Choroid plexus epithelial cell (primary cell): ENCODE measurements at regions not wholly inside any gene's neighbourhood (a gene's known extent, or its start where the extent isn't known, plus 50 kb on each side); places are given as distances from the start of the nearest gene placed in this dataset.

Experiments used
- DNase-seq: peaks from one replicate; pipeline ENCODE4 v3.0.0-alpha.2; 2010; ENCODE audit warnings: low read depth
- H3K4me3 ChIP-seq: 2 replicates; pipeline ENCODE4 v1.5.1; 2011; ENCODE audit warnings: low read depth, mild to moderate bottlenecking, control low read depth, low read length, moderate library complexity
- CTCF ChIP-seq: conservative IDR thresholded peaks from 2 replicates; pipeline ENCODE4 v1.5.1; 2011; ENCODE audit warnings: low read depth, mild to moderate bottlenecking, control low read depth, inconsistent platforms, low read length, moderate library complexity

DNA sequence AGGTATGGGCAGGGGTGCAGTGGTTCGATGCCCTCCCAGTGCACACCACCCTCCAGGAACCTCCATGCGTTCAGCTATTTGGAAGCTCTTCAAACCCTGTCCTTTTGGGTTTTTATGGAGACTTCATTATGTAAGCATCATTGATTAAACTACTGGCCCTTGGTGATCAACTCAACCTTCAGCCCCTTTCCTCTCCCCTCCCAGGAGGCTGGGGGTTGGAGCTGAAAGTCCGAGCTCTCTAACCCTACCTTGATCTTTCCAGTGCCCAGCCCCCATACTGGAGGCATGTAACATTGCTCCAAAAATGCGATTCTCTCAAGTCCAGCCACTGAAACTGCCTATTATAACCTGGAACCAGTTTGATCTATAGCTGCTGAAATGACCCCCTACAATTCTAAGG, 188.1 kb downstream of the IPO8 start:
- DNase-seq, result no peak
- no peak for TF ChIP-seq CTCF
- H3K4me3 ChIP-seq, result no peak overlapping the region

DNA sequence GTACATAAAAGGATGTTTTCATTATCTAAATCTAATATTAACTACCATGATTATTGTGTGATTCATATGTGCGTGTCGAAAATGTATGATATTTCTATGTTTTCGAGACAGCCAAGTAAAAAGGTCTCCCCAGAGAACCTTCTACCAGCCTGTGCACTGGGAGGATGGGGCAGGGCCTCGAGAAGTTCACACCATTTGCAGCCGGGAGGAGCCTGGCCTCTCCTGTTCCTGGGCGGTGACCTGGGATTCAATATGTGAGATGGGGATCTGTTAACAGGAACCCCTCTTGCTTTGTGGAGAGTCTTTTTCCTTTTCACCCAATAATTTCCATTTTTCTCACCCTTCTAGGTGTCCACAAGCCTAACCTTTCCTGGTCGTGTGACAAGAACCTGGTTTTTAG, 189.3 kb downstream of the IPO8 start:
- DNase-seq, result no peak
- TF ChIP-seq CTCF, result no peak
- H3K4me3 ChIP-seq, result no peak overlapping the region

- DNase-seq, result no peak
- no peak for TF ChIP-seq CTCF
- no peak overlapping the region for H3K4me3 ChIP-seq
Measured at GRCh38 chr12:30501718-30502117, 194.0 kb downstream of the IPO8 start.

DNA sequence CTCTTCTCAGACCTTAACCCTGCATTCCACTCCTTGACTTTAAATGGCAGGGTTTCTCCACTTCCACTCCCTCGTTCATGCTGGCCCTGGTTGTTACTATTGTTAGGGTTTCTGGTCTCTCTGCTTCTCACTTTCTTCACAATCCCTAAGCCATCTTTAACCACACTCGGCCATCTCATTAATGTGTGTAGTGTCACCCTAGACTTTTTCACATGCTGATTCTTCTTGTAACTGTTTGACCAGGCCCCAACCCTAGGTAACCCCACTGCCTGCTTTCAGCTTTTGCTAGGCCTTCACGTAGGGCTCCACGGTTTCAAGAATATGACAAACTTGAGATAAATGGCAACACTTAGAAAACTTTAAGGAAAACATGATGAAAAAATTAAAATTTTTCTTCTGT, 195.1 kb downstream of the IPO8 start:
- TF ChIP-seq CTCF, result no peak
- no peak for DNase-seq
- no peak overlapping the region for H3K4me3 ChIP-seq

DNA sequence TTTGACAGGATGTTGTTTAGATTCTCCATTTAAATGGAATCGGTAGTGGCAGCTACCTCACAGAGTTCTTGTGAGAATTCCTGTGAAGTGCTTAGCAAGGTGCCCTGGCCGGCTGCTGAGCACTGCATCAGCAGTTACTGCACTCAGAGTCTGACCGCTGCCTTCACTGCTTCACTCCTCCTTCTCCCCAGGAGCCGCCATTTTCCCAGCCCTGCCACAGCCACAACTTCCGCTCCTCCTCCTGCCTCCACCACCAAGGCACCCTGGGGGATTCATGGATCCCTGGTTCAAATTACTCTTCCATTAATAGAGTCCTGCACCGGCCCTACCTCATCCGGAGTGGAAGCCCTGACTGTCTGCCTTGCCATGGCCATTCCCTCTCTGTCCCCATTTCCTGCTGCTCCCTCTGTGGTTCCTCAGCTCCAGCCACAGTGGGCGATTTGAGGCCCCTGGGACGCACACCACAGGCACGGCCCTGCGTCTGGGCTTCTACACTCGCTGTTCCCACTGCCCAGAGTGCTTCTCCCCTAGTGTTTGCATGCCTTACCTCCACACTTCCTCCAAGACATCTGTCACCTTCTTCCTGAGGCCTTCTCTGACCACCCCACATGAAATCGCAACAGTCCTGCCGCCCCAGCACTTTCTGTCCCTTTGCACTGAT, 210.3 kb downstream of the IPO8 start:
- no peak for TF ChIP-seq CTCF

DNA sequence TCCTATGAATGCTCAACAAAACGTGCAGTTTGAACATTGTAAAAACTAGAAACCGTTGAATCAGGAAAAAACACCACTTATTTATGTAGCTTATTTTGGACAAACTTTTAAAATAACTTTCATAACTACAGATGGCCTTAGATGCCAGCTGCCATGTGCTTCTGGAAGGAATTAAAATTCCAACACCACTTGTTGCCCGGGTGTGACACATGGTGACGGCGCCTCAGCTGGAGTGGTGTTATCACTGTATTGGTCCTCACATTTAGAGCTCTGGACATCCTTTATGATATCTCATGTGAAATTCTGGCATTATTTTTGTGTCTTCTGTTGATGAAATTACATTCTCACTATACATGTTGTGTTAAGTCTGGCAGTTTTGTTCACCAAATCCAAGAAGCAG, 211.0 kb downstream of the IPO8 start:
- TF ChIP-seq CTCF, result no peak
- no peak for DNase-seq
- no peak overlapping the region for H3K4me3 ChIP-seq

More for the DNA sequence above, 210.3 kb downstream of the IPO8 start:
- no peak for DNase-seq
- H3K4me3 ChIP-seq, result no peak overlapping the region

DNA sequence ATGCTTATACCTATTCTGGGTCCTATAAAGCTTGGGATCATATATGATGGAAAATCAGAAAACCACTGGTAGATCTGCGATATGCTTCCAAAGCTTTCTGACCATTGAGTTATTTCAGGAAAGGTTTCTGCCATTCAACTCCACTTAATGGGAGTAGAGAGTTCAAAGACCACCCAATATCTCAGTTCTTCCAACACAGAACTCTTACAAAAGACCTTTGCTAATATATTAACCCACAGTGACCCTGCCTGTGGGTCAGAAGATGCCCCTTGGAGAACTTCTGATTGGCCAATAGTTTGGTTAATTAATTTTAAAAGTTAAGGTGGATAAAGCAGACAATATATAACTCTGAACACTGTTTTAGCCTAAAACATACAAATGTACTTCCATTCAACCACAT, 213.0 kb downstream of the IPO8 start:
- no peak for DNase-seq
- H3K4me3 ChIP-seq, result no peak overlapping the region
- no peak for TF ChIP-seq CTCF
